ENCODE measurements at regions not wholly inside any gene's neighbourhood (a gene's known extent, or its start where the extent isn't known, plus 50 kb on each side); places are given as distances from the start of the nearest gene placed in this dataset.

DNA sequence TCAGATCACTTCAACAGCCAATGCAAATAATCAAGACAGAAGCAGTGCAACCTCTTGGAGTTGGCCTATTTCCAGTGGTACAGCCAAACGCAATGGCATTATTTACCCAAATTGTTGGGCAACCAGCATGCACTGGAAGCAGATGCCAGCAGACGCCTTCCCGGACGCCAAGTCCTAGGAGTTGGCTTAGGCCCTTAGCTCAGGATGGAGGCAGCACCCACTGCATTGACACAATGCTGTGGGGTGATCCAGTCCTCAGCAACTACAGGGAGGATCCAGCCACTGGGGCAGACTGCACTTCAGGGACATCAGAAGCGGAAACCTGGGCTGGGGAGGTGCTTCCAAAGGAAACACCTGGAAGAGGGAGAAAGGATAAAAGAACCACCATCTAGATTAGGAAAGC is 290.4 kb downstream of the FAM43A start:
- no peak for DNase-seq

DNA sequence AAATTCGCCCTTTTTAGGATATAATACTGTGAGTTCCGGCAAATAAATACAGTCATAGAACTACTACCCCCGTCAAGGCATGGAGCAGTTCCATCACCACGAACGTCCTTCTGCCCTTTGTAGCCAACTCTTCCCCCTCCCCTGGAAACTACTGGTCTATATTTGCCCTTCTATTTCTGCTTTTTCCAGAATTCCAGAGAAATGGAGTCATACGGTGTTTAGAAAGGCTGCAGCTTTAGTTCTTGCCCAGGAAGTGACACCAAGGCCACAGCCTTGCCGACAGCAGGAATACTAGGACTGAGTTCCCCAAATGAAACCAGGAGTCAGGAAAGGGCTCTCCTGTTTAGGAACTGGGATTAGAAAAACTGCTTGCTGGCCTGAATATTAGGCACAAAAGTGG is 291.2 kb downstream of the FAM43A start:
- no peak for DNase-seq

DNA sequence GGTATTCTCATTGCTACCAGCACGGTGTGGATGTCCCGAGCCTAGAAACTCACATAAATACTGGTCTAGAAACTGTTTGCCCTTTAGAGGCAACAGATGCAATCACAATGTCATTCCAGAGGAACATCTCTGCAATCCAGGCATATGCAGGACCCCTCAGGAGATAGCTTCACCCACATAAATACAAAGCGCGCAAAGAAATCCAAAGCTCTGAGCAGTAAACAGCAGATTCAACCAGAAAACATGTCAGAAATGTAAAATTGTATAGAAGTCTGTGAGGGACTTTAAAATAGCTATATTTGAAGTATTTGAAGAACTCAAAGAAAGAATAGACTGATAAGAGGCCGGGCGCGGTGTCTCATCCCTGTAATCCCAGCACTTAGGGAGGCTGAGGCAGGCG is 291.7 kb downstream of the FAM43A start:
- no peak for DNase-seq

DNA sequence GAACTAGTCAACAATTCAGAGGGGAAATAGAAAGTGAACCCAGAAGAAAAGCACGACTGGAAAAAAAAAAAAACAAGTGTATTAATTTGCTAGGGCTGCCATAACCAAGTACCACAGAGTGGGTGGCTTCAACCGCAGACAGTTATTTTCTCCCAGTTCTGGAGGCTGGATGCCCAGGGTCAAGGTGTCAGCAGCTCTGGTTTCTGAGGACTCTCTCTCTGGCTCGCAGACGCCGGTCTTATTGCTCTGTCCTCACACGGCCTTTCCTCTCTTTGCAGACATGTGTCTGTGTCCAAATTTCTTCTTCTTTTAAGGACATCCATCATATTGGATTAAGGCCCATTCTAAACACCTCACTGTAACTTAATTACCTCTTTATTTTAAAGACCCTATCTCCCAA is 291.8 kb downstream of the XXYLT1 start:
- no peak for DNase-seq

DNA sequence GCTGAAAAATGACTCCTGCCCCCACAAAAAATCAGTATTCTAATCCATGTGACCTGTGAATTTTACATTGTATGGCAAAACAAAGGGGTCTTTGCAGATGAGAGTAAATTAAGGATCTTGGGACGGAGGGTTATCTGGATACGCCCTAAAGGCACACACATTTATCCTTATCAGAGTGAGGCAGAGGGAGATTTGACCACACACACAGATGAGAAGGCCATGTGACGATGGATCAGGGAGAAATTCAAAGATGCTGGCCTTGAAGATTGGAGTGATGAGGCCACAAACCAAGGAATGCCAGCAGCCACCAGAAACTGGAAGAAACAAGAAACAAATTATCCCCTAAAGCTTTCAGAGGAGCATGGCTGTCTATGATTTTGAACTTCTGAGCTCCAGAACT is 288.5 kb downstream of the XXYLT1 start:
- DNase-seq = no peak

DNA sequence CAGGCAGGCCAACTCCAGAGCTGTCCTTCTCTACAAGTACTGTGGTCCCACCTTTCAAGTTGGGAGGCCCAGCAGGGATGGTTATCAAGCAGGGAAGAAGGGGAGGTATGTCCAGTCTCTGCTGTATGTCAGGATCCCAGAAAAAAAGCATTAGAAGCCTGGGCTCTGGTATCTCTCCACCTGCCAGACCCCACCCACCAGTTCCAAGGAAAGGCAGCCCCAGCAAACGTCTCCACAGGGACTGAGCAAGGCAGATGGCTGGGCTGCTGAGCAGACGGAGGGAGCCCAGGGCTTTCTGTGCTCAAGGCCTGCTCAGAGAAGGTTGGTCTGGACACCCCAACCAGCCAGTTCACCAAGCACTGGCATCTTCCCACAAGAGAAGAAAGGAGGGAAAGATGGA is 287.8 kb downstream of the XXYLT1 start:
- no peak for DNase-seq

DNA sequence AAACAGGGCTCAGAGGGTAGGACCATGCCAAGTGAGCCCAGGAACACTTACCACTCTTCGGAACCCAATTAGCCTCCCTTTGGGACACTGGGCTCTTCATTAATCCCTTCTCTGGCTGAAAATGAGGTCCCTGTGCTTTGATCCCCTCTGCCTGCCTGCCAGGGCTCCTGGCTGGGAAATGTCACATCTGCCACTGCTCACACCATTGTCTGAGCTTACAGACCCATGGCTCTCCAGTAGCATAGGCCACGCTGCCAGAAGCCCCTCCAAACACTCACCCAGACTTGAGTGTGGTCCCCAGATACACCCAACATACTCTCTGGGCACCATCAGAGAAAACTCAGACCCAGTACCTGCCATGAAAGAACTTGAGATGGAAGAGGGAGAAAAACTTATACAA is 287.3 kb downstream of the XXYLT1 start:
- no peak for DNase-seq

DNA sequence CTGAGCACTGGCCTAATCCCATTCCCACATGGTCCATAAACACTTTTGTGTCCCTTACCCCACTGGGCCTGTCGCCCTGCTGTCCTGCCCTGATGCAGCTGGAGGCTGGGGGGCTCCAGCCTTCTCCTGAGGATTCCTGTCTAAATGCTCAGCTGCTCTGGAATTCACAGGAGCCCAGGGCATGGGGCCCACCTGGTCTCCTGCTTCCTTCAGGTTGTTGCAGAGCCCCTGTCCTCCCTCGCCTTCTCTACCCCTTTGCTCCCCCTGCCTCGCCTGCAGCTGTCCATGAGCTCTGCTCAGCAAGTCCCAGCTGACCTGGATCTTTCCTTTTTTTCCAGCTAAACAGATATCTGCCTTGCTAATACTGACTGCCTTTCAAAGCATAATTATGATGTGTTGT is 286.9 kb downstream of the XXYLT1 start:
- no peak for DNase-seq

DNA sequence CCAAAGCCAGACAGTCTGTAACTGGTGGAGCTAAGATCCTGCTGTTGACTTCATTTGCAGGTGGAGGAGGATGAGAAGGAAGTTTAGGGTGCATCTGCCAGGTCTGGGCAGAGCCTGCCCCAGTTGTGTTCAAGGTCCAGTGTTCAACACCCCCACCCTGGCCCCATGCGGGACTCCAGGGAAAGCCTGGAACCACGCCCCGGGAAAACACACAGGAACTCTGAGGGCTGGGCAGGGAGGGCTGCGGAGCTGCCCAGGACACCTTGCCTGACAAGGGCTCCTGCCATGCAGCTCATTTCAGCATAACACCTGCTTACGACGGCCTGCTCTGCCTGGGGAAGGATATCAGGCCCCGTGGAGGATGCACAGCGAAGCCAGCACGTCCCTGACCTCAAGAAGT is 286.3 kb downstream of the XXYLT1 start:
- DNase-seq = no peak

DNA sequence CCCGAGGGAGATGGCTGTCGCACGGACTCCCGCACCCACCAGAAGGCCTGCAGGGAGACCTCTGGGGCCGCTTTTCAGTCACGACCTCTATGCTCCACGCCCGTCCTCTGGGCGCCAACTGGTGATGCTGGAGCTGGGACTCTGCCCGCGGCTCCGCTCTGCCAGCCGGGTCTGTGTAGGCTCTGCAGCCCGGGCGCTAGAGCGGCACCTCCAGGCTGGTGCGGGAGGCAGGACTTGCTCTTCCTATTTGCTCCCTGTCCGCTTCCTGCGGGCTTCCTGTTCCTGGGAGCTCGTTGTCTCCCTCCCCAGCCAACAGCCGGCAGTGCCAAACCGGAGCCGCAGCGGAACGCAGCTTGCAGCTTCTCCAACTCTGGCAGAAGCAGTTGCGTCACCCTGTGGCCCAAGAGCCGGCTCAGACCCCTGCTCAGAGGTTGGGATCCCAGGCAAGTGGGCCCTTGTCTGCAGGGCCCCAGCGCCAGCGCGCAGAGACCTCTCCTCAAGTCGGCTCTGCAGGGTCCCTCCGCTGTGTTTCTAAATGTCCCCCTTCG is 285.9 kb downstream of the XXYLT1 start:
- DNase-seq = no peak

DNA sequence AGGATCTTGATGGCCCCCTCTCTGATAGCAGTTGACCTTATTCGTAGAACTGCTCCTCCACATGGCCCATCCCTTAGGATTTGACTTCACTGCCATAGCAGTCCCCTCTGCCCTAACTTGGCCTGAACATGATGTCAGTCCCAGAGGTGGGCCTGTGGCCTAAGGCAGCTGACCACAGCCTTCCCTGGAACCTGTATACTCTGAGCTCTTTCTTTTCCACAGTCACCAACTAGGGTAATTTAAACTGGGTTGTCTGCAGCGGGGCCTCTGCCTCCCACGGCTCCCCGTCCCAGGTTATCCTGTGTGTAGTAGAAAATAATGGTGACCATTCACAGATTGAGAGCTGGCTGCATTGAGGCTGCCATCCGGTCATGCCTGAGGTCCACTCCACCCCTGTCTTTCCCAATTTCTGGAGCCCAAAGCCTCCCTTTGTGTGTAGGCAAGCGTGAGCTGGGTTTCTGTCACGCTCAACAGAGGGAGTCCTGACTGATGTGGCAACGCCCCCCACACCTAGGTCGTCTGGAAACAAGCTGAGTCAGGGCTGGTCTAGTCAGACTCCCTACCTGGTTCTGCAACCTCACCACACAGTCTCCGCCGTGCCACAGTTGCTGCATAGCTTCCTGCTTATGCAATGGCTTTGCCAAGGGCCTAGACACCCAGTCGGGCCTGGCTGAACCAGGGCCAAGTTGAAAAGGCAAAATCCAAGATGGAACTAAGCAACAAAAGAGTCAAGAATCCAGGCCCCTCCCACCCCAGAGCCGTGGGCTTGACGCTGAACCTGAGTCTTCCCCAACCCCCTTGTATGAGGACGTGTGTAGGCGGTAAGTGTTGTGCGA is 284.5 kb downstream of the XXYLT1 start:
- no peak for DNase-seq

DNA sequence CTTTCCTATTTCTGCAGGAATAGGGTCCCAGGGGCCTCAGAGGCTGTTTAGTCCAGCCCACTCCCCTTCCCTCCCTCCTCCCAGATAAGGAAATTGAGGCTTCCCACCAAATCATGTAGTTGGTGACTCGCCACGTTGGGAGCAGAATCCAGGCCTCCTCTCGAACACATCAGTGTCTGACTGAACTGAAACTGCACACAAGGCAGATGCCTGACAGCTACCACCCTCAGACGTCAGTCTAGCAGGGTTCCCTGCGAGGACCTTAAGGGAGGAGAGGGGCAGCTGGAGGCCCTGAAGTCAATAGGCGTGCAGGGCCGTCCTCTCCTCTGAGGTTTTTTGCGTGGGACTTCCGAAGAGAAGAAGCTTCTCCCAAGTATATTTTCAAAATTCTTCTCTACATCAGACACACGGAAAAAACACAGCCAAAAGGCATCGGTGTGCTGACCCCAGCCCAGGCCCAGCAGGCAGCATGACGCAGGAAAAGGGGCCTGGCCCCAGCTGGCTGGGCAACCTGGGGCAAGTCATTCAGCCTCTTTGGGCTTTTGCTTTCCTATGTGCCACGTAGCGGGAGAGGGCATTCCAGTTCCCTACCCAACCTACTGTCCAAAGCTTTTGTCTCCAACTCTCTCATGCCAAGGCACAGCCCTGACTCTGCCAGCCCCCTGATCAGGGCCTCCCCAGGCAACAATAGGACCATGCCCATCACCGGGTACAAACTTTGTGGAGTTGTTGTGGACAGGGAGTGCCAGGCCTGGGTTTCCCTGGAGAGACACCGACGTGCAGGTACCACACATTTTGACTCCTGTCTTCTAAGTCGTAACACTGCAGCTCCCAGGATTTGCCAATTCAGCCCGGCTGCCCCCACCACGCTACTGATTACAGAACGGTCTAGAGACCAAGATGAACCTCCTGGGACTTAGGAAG is 283.1 kb downstream of the XXYLT1 start:
- no peak for DNase-seq

DNA sequence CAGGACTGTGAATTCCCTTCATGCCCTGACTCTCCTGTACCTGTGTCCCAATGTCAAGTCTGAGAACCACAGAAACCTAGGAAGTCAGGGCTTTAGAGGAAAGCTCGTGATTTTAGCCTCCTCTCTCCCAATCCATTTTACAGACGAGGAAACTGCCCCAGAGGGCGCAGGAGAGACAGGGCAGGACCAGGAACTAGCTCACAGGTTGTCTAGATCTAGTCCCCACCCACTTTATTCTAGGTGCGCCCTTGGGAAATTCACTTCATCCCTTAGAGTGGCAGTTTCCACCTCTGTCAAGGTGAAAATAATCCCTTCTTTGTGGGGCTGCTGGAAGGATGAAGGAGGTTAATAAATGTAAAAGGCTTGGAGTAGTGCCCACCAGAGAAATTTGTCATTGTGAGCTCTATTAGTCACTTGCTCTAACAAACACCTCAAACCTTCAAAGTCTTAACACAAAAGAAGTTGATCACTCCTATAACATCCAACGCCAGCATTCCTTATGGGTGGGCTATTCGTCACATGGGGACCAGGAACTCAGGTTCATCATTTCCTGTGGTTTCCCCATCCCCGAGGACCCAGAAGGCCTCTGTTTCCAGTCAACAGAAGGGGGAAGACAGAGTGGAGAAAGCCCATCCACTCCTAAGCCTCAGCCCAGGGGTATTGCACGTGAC is 282.3 kb downstream of the XXYLT1 start:
- no peak for DNase-seq

DNA sequence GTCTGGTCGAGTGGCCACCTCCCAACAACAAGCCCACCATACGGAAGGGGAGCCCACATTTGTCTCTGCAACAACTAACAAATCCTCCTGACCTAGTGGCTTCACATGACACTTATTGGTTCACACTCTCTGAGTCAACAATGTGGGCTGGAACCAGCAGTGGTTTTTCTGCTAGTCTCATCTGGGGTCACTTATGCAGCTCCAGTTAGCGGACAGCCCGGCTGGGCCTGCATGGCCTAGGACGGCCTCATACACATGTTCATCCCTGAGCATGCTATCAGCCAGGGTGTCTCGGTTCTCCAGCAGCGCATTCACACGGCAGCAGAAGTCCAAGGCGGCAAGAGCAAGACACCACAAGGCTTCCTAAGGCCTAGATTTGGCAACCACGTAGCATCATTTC is 281.7 kb downstream of the XXYLT1 start:
- DNase-seq = no peak

DNA sequence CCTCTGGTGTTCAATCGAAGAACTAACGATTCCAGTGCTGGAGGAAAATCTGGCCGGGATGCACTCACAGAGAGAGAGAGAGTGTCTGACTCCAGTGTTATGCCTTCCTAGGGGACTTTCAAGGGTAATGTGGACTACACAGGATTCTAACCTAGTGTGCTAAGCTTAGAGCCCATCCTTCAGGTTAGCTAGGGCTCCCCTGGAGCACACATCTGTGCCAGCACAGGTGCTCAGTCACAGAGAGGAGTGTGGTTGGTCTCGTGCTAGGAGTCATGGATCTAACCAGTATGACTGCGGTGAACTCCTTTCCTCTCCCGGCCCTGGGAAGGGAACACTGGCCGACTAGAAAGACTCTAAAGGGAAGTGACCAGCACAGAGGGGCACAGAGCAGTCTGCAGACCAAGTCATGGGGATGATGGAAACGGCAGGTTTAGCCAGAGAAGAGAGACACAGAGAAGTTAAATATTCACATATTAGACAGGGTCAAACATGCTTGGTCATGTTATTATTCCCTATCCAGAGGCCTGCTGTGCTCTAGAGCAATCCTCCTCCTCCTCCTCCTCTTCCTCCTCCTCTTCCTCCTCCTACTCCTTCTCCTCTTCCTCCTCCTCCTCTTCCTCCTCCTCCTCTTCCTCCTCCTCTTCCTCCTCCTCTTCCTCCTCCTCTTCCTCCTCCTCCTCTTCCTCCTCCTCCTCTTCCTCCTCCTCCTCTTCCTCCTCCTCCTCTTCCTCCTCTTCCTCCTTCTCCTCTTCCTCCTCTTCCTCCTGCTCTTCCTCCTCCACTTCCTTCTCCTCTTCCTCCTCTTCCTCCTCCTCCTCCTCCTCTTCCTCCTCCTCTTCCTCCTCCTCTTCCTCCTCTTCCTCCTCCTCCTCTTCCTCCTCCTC is 280.3 kb downstream of the XXYLT1 start:
- no peak for DNase-seq

DNA sequence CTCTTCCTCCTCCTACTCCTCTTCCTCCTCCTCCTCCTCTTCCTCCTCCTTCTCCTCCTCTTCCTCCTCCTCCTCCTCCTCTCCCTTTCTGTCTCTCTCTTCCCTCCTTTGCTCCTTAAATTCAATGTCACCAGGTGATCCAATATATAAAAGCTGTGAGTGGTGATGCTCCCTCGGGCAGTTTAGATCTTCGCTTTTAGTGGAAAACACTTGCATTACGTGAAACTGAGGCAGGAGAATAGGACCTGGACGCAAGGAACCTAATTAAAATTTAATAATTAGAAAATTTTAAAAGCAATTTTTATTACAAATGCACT is 279.7 kb downstream of the XXYLT1 start:
- DNase-seq = no peak

DNA sequence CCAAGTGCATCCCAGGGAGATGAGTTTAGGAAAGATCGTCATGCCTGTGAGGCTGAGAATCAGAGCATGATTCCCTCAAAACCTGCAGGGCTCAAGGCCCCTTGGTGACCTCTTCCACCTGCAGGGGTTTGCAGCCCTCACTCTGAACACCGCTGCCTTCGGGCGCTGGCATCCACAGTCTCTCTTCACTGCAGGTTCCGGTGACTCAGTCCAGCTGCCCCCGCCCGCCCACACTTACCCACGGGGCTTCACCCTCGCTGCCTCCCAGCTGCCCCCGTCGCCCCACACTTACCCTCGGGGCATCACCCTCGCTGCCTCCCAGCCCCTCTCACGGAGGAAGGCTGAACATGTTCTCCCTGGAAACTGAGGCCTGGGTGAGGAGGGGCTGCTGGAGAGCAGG is 277.1 kb downstream of the XXYLT1 start:
- DNase-seq = no peak

DNA sequence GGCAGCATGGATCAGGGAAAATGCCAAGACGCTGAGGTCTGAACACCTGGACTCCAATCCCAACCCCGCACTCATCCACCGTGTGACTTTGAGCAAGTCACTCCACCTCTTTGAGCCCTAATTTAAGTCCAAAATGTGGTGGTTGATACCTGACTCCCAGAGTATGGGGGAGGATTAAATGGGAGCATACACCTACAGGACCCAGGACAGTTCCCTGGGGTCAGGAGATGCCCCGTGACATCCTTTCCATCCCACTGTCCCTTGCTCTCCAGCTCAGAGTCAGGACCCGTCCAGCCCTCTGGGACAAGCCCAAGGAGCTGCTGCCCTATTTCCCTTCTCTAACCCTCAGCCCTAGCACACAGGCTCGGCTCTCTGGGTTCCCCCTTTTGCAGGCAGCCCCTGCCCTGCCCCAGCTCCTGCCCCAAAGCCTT is 276.4 kb downstream of the XXYLT1 start:
- DNase-seq = no peak

DNA sequence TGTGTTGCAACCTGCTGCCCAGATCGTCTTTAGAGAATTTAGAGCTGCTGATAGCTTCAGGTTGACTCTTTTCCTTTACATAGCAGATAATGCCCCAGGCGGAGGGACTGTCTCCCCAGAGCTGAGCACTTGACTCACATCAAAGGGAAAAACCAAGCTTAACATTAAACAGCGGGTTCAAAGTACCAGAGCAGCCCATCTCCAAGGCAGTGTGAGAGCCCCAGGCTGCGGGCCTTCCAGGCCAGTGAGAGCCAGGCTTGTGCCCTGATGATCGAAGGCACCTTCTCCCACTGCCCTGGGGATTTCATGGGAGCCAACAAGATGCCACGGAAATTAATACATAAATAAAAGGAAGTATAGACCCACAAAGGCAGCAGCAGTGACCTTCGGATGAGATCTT is 275.6 kb downstream of the XXYLT1 start:
- no peak for DNase-seq

DNA sequence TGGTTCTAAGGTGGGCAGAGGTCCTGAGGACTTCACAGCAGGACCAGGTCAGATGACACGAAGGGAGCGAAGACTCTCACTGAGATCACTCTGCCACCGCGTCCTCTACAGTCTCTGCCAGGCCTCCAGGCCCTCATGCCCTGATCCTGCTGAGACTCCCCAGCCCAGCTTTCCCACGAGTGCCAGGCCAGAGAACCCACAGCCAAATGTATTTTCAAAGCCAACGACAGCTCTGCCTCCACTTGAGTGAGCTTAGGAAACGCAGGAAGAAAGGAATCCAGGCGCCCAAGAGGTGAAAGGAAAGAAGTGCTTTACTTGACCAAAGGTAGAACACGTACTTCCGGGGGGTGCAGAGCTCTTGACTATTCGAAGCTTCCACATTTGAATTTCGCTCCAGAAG is 275.0 kb downstream of the XXYLT1 start:
- no peak for DNase-seq

DNA sequence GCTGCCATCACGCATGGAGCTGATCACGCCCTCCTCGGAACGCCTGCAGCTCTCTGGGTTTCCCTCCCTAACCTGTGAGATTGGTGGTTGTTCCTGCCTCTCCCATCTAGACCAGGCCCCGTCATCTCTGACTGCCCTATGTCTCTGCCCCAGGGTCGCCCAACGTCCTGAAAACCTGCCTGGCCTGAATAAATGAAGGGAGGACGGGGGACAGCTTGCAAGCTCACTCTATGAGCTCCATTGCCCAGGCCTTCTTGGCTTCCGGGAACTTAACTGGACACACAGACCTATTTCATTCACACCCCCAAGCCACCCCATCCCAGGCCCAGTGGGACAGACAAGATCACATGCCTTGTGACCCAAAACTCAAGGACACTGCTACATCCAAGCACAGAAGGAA is 274.2 kb downstream of the XXYLT1 start:
- no peak for DNase-seq

DNA sequence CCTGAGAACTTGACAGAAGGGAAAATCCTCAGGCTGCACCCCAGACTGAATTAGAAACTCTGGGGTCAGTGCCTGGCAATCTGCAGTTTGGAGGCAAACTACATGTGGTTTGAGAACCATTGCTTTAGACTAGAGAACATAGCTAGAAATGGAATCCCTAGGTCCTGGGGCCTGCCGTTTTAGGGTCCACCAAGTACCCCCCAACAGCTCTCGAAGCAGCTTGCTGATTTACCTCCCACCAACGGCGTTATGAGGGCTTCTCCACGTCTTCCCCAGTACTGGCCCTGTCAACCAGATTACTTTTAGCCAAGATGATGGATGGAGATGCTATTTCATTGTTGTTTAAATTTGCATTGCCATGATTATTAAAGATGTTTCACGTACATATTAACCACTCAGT is 272.5 kb downstream of the XXYLT1 start:
- DNase-seq = no peak
